ENCODE measurements at regions not wholly inside any gene's neighbourhood (a gene's known extent, or its start where the extent isn't known, plus 50 kb on each side); places are given as distances from the start of the nearest gene placed in this dataset.

DNA sequence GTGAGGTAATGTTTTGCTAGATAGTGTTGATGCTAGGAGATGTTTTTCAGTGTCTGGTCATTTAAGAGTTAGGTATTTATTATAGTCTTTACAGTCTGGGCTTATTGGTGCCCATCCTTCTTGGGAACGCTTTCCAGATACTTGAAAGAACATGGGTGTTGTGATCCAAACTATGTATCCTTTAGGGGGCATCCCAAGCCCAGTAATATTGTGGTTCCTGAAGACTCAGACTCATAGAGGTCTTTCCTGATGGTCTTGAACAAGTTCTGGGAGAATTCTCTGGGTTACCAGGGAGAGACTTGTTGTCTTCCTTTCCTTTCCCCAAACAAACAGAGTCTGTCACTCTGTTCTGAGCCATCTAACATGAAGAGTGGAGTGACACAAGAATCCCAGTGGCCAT, 99.7 kb upstream of the LRRC3B start:
- TF ChIP-seq, protein P1, sequence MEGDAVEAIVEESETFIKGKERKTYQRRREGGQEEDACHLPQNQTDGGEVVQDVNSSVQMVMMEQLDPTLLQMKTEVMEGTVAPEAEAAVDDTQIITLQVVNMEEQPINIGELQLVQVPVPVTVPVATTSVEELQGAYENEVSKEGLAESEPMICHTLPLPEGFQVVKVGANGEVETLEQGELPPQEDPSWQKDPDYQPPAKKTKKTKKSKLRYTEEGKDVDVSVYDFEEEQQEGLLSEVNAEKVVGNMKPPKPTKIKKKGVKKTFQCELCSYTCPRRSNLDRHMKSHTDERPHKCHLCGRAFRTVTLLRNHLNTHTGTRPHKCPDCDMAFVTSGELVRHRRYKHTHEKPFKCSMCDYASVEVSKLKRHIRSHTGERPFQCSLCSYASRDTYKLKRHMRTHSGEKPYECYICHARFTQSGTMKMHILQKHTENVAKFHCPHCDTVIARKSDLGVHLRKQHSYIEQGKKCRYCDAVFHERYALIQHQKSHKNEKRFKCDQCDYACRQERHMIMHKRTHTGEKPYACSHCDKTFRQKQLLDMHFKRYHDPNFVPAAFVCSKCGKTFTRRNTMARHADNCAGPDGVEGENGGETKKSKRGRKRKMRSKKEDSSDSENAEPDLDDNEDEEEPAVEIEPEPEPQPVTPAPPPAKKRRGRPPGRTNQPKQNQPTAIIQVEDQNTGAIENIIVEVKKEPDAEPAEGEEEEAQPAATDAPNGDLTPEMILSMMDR (IDR thresholded peaks at IDR 0.05; ENCODE audit: control extremely low read depth, extremely low read depth, low read depth, missing control alignments) = no peak
- DNase-seq (ENCODE audit: extremely low spot score) = no peak
- CTCF ChIA-PET = no interaction called here
- POLR2A ChIA-PET = no interaction called here

DNA sequence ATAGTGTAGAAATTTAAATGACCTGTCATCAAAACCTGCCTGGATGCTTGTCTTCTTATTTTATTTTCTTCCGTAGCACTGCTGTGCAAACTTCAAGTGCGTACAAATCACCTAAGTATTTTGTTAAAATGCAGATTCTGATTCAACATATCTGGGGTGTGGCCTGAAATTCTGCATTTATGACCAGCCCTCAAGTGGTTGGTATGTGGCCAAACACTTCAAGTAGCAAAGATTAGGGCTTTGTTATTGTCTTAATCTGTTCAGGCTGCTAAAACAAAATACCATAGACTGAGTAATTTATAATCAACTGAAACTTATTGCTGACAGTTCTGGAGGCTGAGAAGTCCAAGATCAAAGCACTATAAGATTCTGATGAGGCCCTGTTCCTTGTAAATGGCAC, 97.6 kb upstream of the LRRC3B start:
- POLR2A ChIA-PET = no interaction called here
- no peak for DNase-seq (ENCODE audit: extremely low spot score)
- CTCF ChIA-PET = no interaction called here
- TF ChIP-seq, protein P1 (IDR thresholded peaks at IDR 0.05; ENCODE audit: control extremely low read depth, extremely low read depth, low read depth, missing control alignments) = no peak

DNA sequence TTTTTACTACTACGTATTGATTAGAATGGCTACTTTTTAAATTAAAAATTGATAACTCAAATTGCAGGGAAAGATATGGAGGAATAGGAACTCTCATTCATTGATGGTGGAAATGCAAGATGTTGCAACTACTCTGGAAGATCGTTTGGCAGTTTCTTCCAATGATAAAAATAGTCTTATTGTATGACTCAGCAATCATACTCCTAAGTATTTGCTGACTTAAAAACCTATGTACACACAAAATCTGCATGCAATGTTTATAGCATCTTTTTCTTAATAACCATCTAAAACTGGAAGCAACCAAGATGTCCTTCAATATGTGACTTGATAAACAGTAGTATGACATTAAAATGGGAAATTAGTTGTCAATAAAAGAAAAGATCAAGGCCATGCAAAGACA, 87.4 kb upstream of the LRRC3B start:
- TF ChIP-seq, protein P1 (IDR thresholded peaks at IDR 0.05; ENCODE audit: control extremely low read depth, extremely low read depth, low read depth, missing control alignments) = no peak
- POLR2A ChIA-PET = no interaction called here
- CTCF ChIA-PET = no interaction called here
- no peak for DNase-seq (ENCODE audit: extremely low spot score)

DNA sequence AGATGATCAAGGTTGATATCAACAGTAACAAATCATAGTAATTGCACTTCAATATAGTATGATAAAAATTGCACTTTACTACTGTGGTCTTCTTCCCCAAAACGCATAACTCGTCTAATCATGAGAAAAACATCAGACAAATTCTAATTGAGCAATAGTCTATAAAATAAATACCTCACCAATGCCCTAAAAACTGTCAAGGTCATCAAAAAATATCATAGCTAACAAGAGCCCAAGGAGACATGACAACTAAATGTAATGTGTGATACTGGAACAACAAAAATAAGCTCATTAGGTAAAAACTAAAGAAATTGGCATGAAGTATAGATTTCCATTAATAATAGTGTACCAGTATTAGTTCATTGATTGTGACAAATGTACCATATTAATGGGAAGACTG, 85.6 kb upstream of the LRRC3B start:
- POLR2A ChIA-PET = no interaction called here

DNA sequence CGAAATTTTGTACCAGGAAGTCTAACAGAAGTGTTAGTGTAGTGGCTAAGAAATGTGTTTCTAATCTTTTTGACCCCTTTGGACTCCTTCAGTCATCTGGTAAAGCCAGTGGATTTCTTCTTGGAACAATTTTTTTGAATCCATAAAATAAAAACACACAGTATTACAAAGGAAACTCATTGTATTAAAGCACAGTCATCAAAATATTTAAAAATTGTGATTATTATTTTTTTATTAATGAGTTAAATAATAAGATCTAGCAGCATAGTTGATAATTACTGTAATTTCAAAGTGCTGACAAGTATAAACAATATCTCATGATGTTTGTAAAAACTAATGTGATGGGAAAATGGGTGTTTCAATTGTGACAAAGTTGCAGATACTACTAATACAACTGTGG, 72.2 kb upstream of the LRRC3B start:
- DNase-seq (ENCODE audit: extremely low spot score) = no peak
- POLR2A ChIA-PET = no interaction called here
- CTCF ChIA-PET = no interaction called here
- TF ChIP-seq, protein P1 (IDR thresholded peaks at IDR 0.05; ENCODE audit: control extremely low read depth, extremely low read depth, low read depth, missing control alignments) = no peak

More for the DNA sequence above, 85.6 kb upstream of the LRRC3B start:
- no peak for DNase-seq (ENCODE audit: extremely low spot score)
- CTCF ChIA-PET = no interaction called here
- TF ChIP-seq, protein P1 (IDR thresholded peaks at IDR 0.05; ENCODE audit: control extremely low read depth, extremely low read depth, low read depth, missing control alignments) = no peak

DNA sequence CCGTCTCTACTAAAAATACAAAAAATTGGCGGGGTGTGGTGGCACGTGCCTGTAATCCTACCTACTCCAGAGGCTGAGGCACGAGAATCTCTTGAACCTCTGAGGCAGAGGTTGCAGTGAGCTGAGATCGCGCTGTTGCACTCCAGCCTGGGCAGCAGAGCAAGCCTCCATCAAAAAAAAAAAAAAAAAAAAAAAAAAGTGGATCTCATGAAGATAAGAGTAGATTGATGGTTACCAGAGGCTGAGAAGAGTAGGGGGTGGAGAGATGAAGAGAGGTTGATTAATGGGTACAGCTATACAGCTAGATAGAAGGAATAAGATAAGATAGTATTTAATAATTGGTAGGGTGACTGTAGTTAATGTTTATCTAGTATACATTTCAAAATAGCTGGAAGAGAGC, 65.9 kb upstream of the LRRC3B start:
- ChIA-PET POLR2A (no interaction called here), CTCF (interaction anchor here (0.9 kb wide), 1 partner anchor 13 kb away, joined by 3 read pairs; no protein-coding TSS in a partner anchor)
- no peak for DNase-seq (ENCODE audit: extremely low spot score)
- TF ChIP-seq, protein P1 (IDR thresholded peaks at IDR 0.05; ENCODE audit: control extremely low read depth, extremely low read depth, low read depth, missing control alignments) = no peak

DNA sequence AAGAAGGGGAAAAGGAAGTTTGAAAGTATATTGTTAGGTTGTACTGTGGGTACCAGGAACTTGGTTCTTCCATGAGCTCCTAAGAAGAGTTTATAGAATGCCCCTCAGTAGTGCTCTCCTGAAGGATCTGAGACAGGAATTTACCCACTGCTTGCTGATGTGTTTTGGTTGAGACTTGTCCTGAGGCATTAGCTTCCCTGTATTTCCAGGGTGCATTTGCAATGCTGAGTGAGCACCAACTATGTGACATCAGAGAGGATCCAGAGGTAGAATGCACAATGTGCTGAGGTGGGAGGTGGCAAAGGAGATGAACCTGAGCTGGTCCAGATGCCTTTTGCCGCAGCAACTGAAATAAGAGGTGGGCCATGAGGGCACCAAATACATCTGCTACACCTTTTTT, 64.3 kb upstream of the LRRC3B start:
- CTCF ChIA-PET = no interaction called here
- POLR2A ChIA-PET = no interaction called here
- DNase-seq (ENCODE audit: extremely low spot score) = no peak
- TF ChIP-seq, protein P1 (IDR thresholded peaks at IDR 0.05; ENCODE audit: control extremely low read depth, extremely low read depth, low read depth, missing control alignments) = no peak
